Pancreas (tissue), 10 donors: ENCODE measurements at regions not wholly inside any gene's neighbourhood (a gene's known extent, or its start where the extent isn't known, plus 50 kb on each side); places are given as distances from the start of the nearest gene placed in this dataset.

Source experiments
- ATAC-seq, 4 donors: fragments of 200-7000 bp; cut with Tn5 transposase; one replicate each; pipeline versions ENCODE4 v1.8.0 to v1.9.1; 2020; ENCODE audit warnings: mild to moderate bottlenecking in 4 of 4, moderate library complexity in 4 of 4
- DNase-seq, 6 donors: peaks; one replicate each; pipeline ENCODE4 v3.0.0-alpha.2; 2020
- FAIRE-seq: peaks from 2 replicates; lab custom pipeline; 2012; peaks lifted over from hg19 to GRCh38; lab: Jason Lieb, UNC
- H3K27ac ChIP-seq, 4 donors: fragments of 200-600 bp; sonication (generic); 1 replicate in 3 of 4; 2 replicates in 1 of 4; pipeline versions ENCODE4 v1.5.0 to v1.8.0; 2020
- H3K27me3 ChIP-seq, 4 donors: fragments of 200-600 bp; one replicate each; pipeline ENCODE4 v1.8.0; 2021
- H3K36me3 ChIP-seq, 3 donors: fragments of 200-600 bp; sonication (generic) in 1 of 3; one replicate each; pipeline versions ENCODE4 v1.5.0 to v1.8.0; 2020 to 2021
- H3K4me1 ChIP-seq, 3 donors: fragments of 200-600 bp; one replicate each; pipeline ENCODE4 v1.8.0; 2021
- H3K4me3 ChIP-seq, 4 donors: fragments of 200-600 bp; sonication (generic) in 2 of 4; one replicate each; pipeline versions ENCODE4 v1.5.0 to v1.8.0; 2020 to 2021
- H3K9me3 ChIP-seq, 4 donors: fragments of 200-600 bp; one replicate each; pipeline ENCODE4 v1.8.0; 2021
- WGBS, 2 donors: extraction: QIAGEN DNeasy Blood & Tissue Kit; methylation state at CpG; one replicate each; pipeline ENCODE4 v1.1.7; 2013; 5-methylcytosine and 5-hydroxymethylcytosine counted together
- intact Hi-C, 3 donors: fragments of 100-400 bp; cut with DNase I; formaldehyde crosslinking; loops; one replicate each; pipeline versions ENCODE4 v1.11.1 to v1.14.2; 2022
- TF ChIP-seq, protein P1 (sequence below), 4 donors: fragments of 200-600 bp; sonication (generic) in 3 of 4; IDR thresholded peaks; one replicate each; pipeline versions ENCODE4 v1.5.0 to v1.8.0; 2021; ENCODE audit warnings: antibody characterized with exemption in 4 of 4
- donor health status: healthy with polysubstance abuse.
- donor health status: DM: no; HTN: no; CAD: no; lungs with moderate emphysema.
- donor health status: DM: no; HTN: no; CAD: no.
- donor health status: control.
- donor health status: control.
- donor health status: Bipolar disorder and iron deficiency.
- donor health status: DM: yes; HTN: yes; CAD: no.
- donor health status: DM: no; HTN: no; CAD: no.
- donor health status: DM: no; HTN: no; CAD: no.
- donor health status: DM: yes; HTN: yes; CAD: no.

GRCh38 chr1:229095325-229095724 lies 175.6 kb upstream of the RAB4A start:
- no peak for FAIRE-seq
- no peak overlapping the region for H3K4me3 ChIP-seq

DNA sequence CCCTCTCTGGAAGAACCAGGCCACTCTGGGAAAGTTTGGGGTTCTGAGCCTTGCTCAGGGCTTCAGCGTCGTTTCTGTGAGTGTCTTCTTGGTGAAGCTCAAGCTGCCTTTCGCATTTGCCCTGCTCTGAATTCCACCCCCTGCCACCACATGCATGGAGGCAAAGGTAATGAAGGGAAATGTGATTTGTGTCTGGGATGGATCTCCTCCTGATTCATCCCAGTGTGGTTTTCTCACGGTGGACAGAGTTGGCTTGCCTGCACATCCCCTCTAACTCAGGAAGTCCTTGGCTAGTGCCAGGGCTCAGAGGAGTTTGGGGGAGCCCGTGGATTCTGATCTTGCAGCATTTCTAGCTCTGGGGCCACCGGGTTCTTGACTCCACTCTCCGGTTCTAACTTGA lies 173.6 kb upstream of the RAB4A start:
- FAIRE-seq, result no peak

More at GRCh38 chr1:229095325-229095724, 175.6 kb upstream of the RAB4A start:
- no peak overlapping the region for H3K27ac ChIP-seq
- intact Hi-C loops, result no loop called here
- no peaks in the 10 kb centered on the region for H3K9me3 ChIP-seq
- no peaks in the 10 kb centered on the region for H3K27me3 ChIP-seq
- peaks cover 15 to 40% (median 25%) of the 10 kb centered on the region in 3 donors for H3K4me1 ChIP-seq
- ATAC-seq, result no peak
- TF ChIP-seq, protein P1, sequence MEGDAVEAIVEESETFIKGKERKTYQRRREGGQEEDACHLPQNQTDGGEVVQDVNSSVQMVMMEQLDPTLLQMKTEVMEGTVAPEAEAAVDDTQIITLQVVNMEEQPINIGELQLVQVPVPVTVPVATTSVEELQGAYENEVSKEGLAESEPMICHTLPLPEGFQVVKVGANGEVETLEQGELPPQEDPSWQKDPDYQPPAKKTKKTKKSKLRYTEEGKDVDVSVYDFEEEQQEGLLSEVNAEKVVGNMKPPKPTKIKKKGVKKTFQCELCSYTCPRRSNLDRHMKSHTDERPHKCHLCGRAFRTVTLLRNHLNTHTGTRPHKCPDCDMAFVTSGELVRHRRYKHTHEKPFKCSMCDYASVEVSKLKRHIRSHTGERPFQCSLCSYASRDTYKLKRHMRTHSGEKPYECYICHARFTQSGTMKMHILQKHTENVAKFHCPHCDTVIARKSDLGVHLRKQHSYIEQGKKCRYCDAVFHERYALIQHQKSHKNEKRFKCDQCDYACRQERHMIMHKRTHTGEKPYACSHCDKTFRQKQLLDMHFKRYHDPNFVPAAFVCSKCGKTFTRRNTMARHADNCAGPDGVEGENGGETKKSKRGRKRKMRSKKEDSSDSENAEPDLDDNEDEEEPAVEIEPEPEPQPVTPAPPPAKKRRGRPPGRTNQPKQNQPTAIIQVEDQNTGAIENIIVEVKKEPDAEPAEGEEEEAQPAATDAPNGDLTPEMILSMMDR (IDR thresholded peaks at IDR 0.05), result no peak
- no peaks in the 10 kb centered on the region for H3K36me3 ChIP-seq
- no peak for DNase-seq

DNA sequence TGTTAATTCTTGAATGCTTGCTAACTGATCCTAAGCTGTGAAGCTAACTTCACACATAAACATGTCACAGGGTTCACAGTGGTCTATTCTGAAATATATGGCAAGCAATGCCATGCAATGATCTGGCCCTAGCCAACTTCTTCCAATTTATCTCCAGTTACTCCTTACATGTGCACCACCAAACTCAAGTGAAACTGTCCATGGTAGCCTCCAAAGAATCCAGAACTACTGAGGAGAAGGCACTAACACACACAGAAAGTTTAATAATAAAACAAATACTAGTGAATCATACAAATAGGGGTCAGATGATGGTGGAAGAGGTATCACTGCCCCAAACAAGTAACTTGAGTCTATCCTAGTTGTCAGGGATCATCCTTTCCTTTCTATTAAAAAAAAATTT lies 172.6 kb upstream of the RAB4A start:
- intact Hi-C loops, result no loop called here
- DNase-seq, result no peak
- H3K4me3 ChIP-seq, result no peak overlapping the region

More for the DNA sequence above, 173.6 kb upstream of the RAB4A start:
- H3K27ac ChIP-seq, result no peak overlapping the region
- H3K27me3 ChIP-seq, result no peaks in the 10 kb centered on the region
- H3K4me3 ChIP-seq, result no peak overlapping the region
- no peaks in the 10 kb centered on the region for H3K9me3 ChIP-seq
- ATAC-seq, result no peak
- peaks cover 9 to 33% (median 21%) of the 10 kb centered on the region in 3 donors for H3K4me1 ChIP-seq
- H3K36me3 ChIP-seq, result no peaks in the 10 kb centered on the region
- intact Hi-C loops, result no loop called here
- TF ChIP-seq, protein P1 (IDR thresholded peaks at IDR 0.05), result no peak
- DNase-seq, result peak in 1 of 6 donors; percentile 4
- 82 to 91% methylated on average over 7 of the region's 7 CpGs for WGBS, 2 donors

DNA sequence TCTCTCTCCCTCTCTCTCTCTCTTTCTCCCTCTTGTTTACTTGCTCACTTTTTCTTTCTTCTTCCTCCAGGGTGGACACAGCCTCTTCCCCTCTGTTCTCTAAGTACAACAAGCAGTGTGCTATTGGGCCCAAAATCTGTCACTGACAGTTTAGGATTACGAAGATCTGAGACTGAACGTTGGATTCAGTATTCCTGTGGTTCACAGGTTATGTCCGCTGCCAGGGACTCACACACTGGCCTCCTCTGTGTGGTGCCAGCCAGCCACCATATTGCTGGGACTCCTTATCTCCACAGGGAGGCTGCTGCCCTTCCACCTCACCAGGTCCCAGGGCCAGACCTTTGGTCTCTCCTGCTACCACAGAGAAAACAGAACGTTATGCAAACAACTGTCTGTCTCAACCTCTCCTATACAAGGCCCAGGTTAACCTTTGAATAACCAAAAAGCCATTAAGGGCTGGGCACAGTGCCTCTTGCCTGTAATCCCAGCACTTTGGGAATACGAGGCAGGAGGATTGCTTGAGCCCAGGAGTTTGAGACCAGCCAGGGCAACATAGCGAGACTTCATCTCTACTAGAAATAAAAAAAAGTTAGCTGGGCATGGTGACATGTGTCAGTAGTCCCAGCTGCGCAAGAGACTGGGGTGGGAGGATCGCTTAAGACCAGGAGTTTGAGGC lies 171.9 kb upstream of the RAB4A start:
- intact Hi-C loops, result no loop called here
- H3K27me3 ChIP-seq, result no peaks in the 10 kb centered on the region
- WGBS, 2 donors, result 70 to 74% methylated on average over 8 of the region's 8 CpGs
- DNase-seq, result peak in 1 of 6 donors; percentile 5
- no peak for FAIRE-seq
- TF ChIP-seq, protein P1 (IDR thresholded peaks at IDR 0.05), result no peak
- H3K9me3 ChIP-seq, result no peaks in the 10 kb centered on the region
- H3K4me1 ChIP-seq, result peaks cover 11 to 25% (median 16%) of the 10 kb centered on the region in 3 donors
- ATAC-seq, result peak in 3 of 4 donors; percentile 16 to 68 (median 39)
- H3K36me3 ChIP-seq, result no peaks in the 10 kb centered on the region
- H3K27ac ChIP-seq, result no peak overlapping the region
- H3K4me3 ChIP-seq, result no peak overlapping the region

More for the DNA sequence above, 172.6 kb upstream of the RAB4A start:
- H3K27me3 ChIP-seq, result no peaks in the 10 kb centered on the region
- TF ChIP-seq, protein P1 (IDR thresholded peaks at IDR 0.05), result no peak
- no peak overlapping the region for H3K27ac ChIP-seq
- no peaks in the 10 kb centered on the region for H3K9me3 ChIP-seq
- H3K4me1 ChIP-seq, result peaks cover 14 to 31% (median 19%) of the 10 kb centered on the region in 3 donors
- FAIRE-seq (no peak), ATAC-seq (no peak)
- H3K36me3 ChIP-seq, result no peaks in the 10 kb centered on the region
